Mammary epithelial cell (primary cell): ENCODE measurements at regions not wholly inside any gene's neighbourhood (a gene's known extent, or its start where the extent isn't known, plus 50 kb on each side); places are given as distances from the start of the nearest gene placed in this dataset.
"Not testable (repeated sequence)": the region's sequence is repeated elsewhere in the genome, so short reads cannot be mapped to it uniquely, and the experiment has no call there.

ENCODE experiments used
- CTCF ChIP-seq, 2 donors: IDR thresholded peaks in 1 of 2; conservative IDR thresholded peaks in 1 of 2; 2 replicates each; pipeline ENCODE4 v1.5.1; 2011 to 2012; ENCODE audit warnings: inconsistent platforms in 2 of 2, low read length in 2 of 2, mild to moderate bottlenecking in 2 of 2, control low read depth in 1 of 2, low read depth in 1 of 2; ENCODE audit not compliant: insufficient read depth in 1 of 2; ENCODE audit errors: extremely low read depth in 1 of 2
- EZH2 ChIP-seq: IDR thresholded peaks from 2 replicates; pipeline ENCODE4 v1.6.1; 2012; ENCODE audit warnings: low read length, inconsistent platforms, borderline replicate concordance

- not testable (repeated sequence) for TF ChIP-seq EZH2; CTCF (conservative IDR thresholded peaks at IDR 0.05 in 1 of 2, IDR thresholded peaks at IDR 0.05 in 1 of 2; ENCODE audit: extremely low read depth in 1 of 2, insufficient read depth in 1 of 2, low read depth in 1 of 2, low read length in 2 of 2)
These were observed 245.3 kb upstream of the PROK2 start for GRCh38 chr3:72030296-72030695.
